Coronary artery (tissue), 2 donors: ENCODE measurements at regions not wholly inside any gene's neighbourhood (a gene's known extent, or its start where the extent isn't known, plus 50 kb on each side); places are given as distances from the start of the nearest gene placed in this dataset.

Source experiments
- DNase-seq: peaks from one replicate; pipeline ENCODE4 v3.0.0-alpha.2; 2017; ENCODE audit warnings: low spot score
- H3K27ac ChIP-seq, 2 donors: fragments of 200-600 bp; sonication (generic); one replicate each; pipeline ENCODE4 v1.5.1; 2016 to 2019
- H3K4me3 ChIP-seq: fragments of 200-600 bp; sonication (generic); 2 replicates; pipeline ENCODE4 v1.5.1; 2016; ENCODE audit warnings: mild to moderate bottlenecking, moderate library complexity
- CTCF ChIP-seq: fragments of 200-600 bp; sonication (generic); IDR thresholded peaks from one replicate; pipeline ENCODE4 v1.5.1; 2019; ENCODE audit warnings: antibody characterized with exemption

- Histone ChIP-seq H3K4me3 (no peak overlapping the region), H3K27ac (no peak overlapping the region)
- TF ChIP-seq CTCF, result no peak
- DNase-seq, result no peak
These were observed 465.0 kb downstream of the NR4A2 start for GRCh38 chr2:155867564-155867963.

GRCh38 chr2:155866477-155866876 is 466.0 kb downstream of the NR4A2 start:
- H3K27ac ChIP-seq, result no peak overlapping the region
- TF ChIP-seq CTCF, result no peak
- no peak for DNase-seq
- H3K4me3 ChIP-seq, result no peak overlapping the region

- no peak for TF ChIP-seq CTCF
- DNase-seq, result no peak
- H3K27ac ChIP-seq, result no peak overlapping the region
- H3K4me3 ChIP-seq, result no peak overlapping the region
These were observed 480.4 kb downstream of the NR4A2 start for GRCh38 chr2:155852156-155852555.

- Histone ChIP-seq H3K27ac (no peak overlapping the region), H3K4me3 (no peak overlapping the region)
- DNase-seq, result no peak
- TF ChIP-seq CTCF, result no peak
These were observed 486.3 kb downstream of the NR4A2 start for GRCh38 chr2:155846259-155846658.

- no peak for TF ChIP-seq CTCF
- no peak for DNase-seq
- no peak overlapping the region for H3K4me3 ChIP-seq
- H3K27ac ChIP-seq, result no peak overlapping the region
These were observed 488.1 kb downstream of the NR4A2 start for GRCh38 chr2:155844461-155844860.

- DNase-seq, result no peak
- Histone ChIP-seq H3K27ac (no peak overlapping the region), H3K4me3 (no peak overlapping the region)
- TF ChIP-seq CTCF, result no peak
These were observed 490.4 kb downstream of the NR4A2 start for GRCh38 chr2:155842103-155842502.

GRCh38 chr2:155841442-155841841 is 491.1 kb downstream of the NR4A2 start:
- DNase-seq, result no peak
- TF ChIP-seq CTCF, result no peak
- Histone ChIP-seq H3K4me3 (no peak overlapping the region), H3K27ac (no peak overlapping the region)
